Cardiac muscle cell (in vitro differentiated cells and primary cell): ENCODE measurements at regions not wholly inside any gene's neighbourhood (a gene's known extent, or its start where the extent isn't known, plus 50 kb on each side); places are given as distances from the start of the nearest gene placed in this dataset.

ENCODE experiments used
- DNase-seq, 2 donors: peaks; one replicate each; pipeline versions ENCODE4 v3.0.0 to v3.0.0-alpha.2; 2010 to 2017; ENCODE audit warnings: low read depth in 1 of 2, low spot score in 1 of 2
- H3K27ac ChIP-seq: fragments of 200-600 bp; sonication (generic); 2 replicates; pipeline ENCODE4 v1.5.1; 2016
- H3K27me3 ChIP-seq: fragments of 200-600 bp; sonication (generic); 2 replicates; pipeline ENCODE4 v1.6.0; 2016; ENCODE audit warnings: control low read depth
- H3K36me3 ChIP-seq: fragments of 200-600 bp; sonication (generic); 2 replicates; pipeline ENCODE4 v1.5.1; 2016; ENCODE audit warnings: control low read depth
- H3K4me1 ChIP-seq: fragments of 200-600 bp; sonication (generic); 2 replicates; pipeline ENCODE4 v1.8.1; 2017; ENCODE audit warnings: low read depth, mild to moderate bottlenecking, mixed run types
- H3K4me3 ChIP-seq: fragments of 200-600 bp; sonication (generic); 2 replicates; pipeline ENCODE4 v1.5.1; 2016; ENCODE audit warnings: mild to moderate bottlenecking
- H3K9me3 ChIP-seq: fragments of 200-600 bp; sonication (generic); 2 replicates; pipeline ENCODE4 v1.5.1; 2017; ENCODE audit warnings: low read depth, mild to moderate bottlenecking, control low read depth
- TF ChIP-seq, protein P1 (sequence below): IDR thresholded peaks from 2 replicates; pipeline ENCODE4 v1.5.1; 2012; ENCODE audit warnings: low read depth, mild to moderate bottlenecking, low read length

DNA sequence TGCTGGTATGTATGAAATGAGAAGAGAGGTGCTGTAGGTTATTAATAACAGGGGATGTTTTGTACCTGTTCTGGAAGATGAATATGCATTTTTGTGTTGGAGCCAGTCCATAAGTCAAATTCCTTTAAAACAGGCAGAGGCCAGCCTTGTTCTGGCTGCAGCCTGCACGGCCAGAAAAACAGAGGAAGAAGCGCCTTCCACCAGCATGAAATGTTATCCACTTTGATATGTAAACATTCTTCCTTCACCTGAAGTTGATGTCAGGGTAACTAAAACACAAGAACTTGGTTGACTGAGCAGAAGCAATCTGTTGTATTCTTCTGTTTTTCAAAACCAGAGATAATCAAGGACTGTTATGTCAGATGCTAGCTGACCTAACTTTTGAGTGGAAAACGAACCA is 237.9 kb upstream of the PLEKHG7 start:
- TF ChIP-seq, protein P1, sequence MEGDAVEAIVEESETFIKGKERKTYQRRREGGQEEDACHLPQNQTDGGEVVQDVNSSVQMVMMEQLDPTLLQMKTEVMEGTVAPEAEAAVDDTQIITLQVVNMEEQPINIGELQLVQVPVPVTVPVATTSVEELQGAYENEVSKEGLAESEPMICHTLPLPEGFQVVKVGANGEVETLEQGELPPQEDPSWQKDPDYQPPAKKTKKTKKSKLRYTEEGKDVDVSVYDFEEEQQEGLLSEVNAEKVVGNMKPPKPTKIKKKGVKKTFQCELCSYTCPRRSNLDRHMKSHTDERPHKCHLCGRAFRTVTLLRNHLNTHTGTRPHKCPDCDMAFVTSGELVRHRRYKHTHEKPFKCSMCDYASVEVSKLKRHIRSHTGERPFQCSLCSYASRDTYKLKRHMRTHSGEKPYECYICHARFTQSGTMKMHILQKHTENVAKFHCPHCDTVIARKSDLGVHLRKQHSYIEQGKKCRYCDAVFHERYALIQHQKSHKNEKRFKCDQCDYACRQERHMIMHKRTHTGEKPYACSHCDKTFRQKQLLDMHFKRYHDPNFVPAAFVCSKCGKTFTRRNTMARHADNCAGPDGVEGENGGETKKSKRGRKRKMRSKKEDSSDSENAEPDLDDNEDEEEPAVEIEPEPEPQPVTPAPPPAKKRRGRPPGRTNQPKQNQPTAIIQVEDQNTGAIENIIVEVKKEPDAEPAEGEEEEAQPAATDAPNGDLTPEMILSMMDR = no peak
- H3K9me3 ChIP-seq = no peaks in the 10 kb centered on the region
- DNase-seq = no peak
- no peaks in the 10 kb centered on the region for H3K36me3 ChIP-seq
- H3K4me3 ChIP-seq = no peak overlapping the region
- peaks cover 51% of the 10 kb centered on the region for H3K4me1 ChIP-seq
- no peak overlapping the region for H3K27ac ChIP-seq
- H3K27me3 ChIP-seq = no peaks in the 10 kb centered on the region

GRCh38 chr12:92463171-92463570 is 239.6 kb upstream of the PLEKHG7 start:
- TF ChIP-seq, protein P1 = no peak

GRCh38 chr12:92462527-92462926 is 240.3 kb upstream of the PLEKHG7 start:
- no peaks in the 10 kb centered on the region for H3K27me3 ChIP-seq
- H3K4me3 ChIP-seq = no peak overlapping the region
- no peaks in the 10 kb centered on the region for H3K36me3 ChIP-seq
- no peak overlapping the region for H3K27ac ChIP-seq
- TF ChIP-seq, protein P1 = no peak
- peaks cover 34% of the 10 kb centered on the region for H3K4me1 ChIP-seq
- DNase-seq = no peak
- H3K9me3 ChIP-seq = no peaks in the 10 kb centered on the region

More at GRCh38 chr12:92463171-92463570, 239.6 kb upstream of the PLEKHG7 start:
- DNase-seq = no peak
- no peak overlapping the region for H3K4me3 ChIP-seq
- H3K27me3 ChIP-seq = no peaks in the 10 kb centered on the region
- peaks cover 40% of the 10 kb centered on the region for H3K4me1 ChIP-seq
- H3K36me3 ChIP-seq = no peaks in the 10 kb centered on the region
- no peaks in the 10 kb centered on the region for H3K9me3 ChIP-seq
- H3K27ac ChIP-seq = no peak overlapping the region

- Histone ChIP-seq H3K36me3 (no peaks in the 10 kb centered on the region), H3K4me1 (peaks cover 29% of the 10 kb centered on the region), H3K9me3 (no peaks in the 10 kb centered on the region), H3K27me3 (no peaks in the 10 kb centered on the region), H3K4me3 (no peak overlapping the region), H3K27ac (no peak overlapping the region)
- peak in 1 of 2 donors; percentile 68 for DNase-seq
- TF ChIP-seq, protein P1 = no peak
Observed at GRCh38 chr12:92462049-92462448, 240.7 kb upstream of the PLEKHG7 start.

- H3K27me3 ChIP-seq = no peaks in the 10 kb centered on the region
- no peaks in the 10 kb centered on the region for H3K36me3 ChIP-seq
Observed at GRCh38 chr12:92459850-92460249, 242.9 kb upstream of the PLEKHG7 start.

More at GRCh38 chr12:92459850-92460249, 242.9 kb upstream of the PLEKHG7 start:
- H3K9me3 ChIP-seq = no peaks in the 10 kb centered on the region
- peaks cover 10% of the 10 kb centered on the region for H3K4me1 ChIP-seq
- TF ChIP-seq, protein P1 = no peak
- DNase-seq = no peak
- no peak overlapping the region for H3K4me3 ChIP-seq
- H3K27ac ChIP-seq = no peak overlapping the region
